GM12872 (cell line): ENCODE measurements at regions not wholly inside any gene's neighbourhood (a gene's known extent, or its start where the extent isn't known, plus 50 kb on each side); places are given as distances from the start of the nearest gene placed in this dataset.

Experiments used
- TF ChIP-seq, protein P1 (sequence below): IDR thresholded peaks from 3 replicates; pipeline ENCODE4 v1.5.1; 2011; ENCODE audit warnings: low read depth, mild to moderate bottlenecking, low read length, moderate library complexity; ENCODE audit not compliant: insufficient read depth

DNA sequence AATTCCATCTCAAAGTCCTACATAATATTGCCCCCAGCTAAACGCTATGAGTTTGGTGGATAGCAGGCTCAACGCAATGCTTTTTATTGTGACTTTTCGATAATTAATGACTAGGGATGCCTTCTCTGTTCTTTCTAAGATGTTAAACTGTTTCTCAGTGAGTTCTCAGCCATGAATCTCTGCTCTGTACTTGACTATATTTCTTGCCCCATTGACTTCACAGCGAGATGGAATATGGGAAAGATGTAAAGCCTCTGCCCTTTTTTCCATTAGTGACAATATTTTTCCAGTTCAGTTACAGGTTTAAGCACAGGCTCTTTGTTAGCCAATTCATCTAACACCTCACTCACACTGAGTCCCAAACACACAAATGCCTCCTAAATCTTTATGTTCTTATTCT is 1022.0 kb downstream of the ADGRL3 start:
- TF ChIP-seq, protein P1, sequence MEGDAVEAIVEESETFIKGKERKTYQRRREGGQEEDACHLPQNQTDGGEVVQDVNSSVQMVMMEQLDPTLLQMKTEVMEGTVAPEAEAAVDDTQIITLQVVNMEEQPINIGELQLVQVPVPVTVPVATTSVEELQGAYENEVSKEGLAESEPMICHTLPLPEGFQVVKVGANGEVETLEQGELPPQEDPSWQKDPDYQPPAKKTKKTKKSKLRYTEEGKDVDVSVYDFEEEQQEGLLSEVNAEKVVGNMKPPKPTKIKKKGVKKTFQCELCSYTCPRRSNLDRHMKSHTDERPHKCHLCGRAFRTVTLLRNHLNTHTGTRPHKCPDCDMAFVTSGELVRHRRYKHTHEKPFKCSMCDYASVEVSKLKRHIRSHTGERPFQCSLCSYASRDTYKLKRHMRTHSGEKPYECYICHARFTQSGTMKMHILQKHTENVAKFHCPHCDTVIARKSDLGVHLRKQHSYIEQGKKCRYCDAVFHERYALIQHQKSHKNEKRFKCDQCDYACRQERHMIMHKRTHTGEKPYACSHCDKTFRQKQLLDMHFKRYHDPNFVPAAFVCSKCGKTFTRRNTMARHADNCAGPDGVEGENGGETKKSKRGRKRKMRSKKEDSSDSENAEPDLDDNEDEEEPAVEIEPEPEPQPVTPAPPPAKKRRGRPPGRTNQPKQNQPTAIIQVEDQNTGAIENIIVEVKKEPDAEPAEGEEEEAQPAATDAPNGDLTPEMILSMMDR = no peak

DNA sequence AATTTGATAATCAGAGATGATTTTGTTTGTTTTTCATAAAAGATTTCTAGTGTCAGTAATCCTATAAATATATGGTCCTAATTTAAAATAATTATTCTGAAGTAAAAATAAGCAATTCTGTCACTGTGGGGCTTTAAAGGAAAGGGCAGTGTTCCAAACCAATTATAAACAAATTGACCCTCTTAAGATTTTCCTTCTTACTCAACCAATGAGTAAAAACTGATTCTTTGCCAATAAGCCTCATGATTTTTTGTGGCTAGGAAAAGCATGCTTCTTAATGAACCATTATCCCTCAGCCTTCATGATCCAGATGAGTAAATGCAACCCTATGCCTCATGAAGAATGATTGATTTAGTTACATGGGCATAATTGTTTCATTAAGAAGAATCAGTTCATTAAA is 1010.4 kb downstream of the ADGRL3 start:
- TF ChIP-seq, protein P1 = no peak

DNA sequence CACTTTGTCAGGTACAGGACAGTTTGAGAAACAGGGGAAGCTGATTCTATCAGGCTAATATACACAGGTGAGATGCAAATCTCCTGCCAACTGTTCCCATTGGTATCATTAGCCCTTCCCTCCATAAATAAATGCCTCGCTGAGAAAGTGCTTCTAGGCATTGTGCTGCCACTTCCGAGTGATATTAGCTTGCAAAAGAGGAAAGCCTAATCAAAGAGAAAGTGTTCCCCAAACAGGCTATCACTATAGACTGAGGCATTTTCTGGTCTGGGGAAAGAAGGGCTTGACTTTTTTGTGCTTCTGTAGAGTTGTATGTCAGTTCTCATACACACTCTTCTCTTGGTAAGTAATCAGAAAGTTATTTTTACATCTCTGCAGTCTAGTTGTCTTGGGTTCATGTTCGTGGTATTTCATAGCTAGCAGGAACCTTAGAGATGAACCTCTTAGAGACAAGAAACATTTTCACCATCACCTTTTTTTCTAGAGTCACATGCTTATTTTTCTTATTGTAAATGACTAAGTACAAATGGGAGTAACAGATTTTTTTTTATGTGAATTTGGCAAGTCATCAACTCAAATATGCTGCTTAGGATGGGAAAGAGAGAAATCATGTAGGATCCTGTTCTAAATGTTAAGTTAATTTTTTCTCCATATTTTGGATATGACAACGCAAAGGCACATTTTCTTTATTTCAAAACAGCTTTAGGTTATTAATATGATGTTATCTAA is 1009.8 kb downstream of the ADGRL3 start:
- TF ChIP-seq, protein P1 = no peak

DNA sequence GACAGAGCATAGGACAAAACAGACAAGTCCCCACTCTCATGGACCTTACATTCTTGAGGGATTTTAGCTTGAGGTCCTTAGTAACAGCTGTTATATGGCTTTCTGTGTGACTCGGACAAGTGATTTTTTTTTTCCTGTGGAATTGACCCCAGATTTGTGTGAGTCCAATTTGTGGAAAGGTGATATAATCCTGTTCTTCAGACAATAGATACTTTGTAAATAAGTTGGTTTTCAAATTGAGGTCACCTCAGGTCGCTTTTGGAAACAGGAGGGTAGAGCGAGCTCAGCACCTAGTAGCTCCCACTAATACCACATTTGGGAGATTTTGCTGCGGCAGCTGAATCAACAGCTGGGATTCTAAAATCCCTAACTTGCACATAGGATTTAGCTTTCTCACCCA is 1008.8 kb downstream of the ADGRL3 start:
- TF ChIP-seq, protein P1 = no peak

GRCh38 chr4:62204136-62204535 is 1004.0 kb downstream of the ADGRL3 start:
- TF ChIP-seq, protein P1 = no peak

DNA sequence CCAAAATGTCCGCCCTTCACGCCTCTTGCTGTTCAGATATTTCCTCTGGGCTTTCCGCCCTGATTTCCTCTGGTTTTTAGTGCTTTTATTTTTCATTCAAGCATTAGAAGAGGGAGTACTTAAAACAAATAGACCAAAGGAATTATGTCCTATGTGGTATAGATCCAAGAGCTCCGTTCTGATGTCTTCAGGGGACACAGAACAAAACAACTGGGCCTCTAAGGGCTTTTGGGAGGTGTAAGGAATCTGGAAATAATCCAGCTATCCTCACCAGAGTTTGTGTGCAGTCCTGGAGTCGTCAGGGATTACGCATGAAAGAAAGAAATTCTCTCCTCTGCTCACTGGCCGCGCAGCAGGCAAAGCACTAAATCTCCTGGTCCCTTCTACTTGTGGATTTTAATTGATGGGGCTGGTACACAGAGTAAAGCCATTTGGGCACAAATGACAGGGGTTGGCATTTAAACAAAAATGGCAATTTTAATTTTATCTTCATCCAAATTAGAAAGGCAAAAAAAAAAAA is 999.2 kb downstream of the ADGRL3 start:
- TF ChIP-seq, protein P1 = no peak

DNA sequence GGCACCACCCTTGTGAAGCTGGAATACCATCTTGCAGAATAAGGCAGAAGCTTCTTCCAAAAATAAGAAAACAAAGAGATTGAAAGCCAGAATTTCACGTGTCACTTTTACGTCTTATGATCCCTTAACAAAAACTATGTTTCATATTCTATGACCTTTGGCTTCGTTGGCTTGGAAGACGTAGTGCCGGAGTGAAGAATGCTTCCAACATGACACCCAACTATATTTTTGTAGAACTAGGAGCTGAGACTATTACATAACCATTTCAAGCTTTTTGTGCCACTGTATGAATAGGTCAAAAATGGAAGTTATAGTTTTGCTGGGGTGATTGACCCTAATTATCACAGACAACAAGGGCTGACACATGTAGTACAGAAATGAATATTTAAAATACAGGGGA is 996.2 kb downstream of the ADGRL3 start:
- TF ChIP-seq, protein P1 = no peak
